ENCODE measurements at regions not wholly inside any gene's neighbourhood (a gene's known extent, or its start where the extent isn't known, plus 50 kb on each side); places are given as distances from the start of the nearest gene placed in this dataset.

DNA sequence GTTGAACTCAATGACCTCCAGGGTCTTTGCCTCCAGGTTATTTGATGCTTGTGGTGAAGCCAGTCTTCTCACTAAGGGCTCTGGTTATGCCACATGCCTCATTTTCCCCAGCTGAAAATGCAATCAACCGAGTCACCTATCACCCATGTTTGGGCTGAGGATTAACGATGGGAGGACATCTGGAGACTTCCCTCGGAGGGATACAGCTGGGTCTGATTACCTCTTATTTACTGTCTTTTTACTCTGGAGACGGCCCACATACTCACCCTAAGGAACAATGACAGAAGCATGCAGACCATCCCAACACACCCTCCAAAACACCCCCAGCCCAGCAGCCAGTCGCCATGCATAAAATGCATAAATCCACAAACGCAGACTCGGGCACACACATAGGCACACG lies 187.4 kb downstream of the OPA1 start:
- FAIRE-seq, result no peak
- dilution Hi-C loops (cut with MboI; ENCODE audit: extremely low pct_ligation_motif_present, low sequenced_read_pairs), result no loop called here

DNA sequence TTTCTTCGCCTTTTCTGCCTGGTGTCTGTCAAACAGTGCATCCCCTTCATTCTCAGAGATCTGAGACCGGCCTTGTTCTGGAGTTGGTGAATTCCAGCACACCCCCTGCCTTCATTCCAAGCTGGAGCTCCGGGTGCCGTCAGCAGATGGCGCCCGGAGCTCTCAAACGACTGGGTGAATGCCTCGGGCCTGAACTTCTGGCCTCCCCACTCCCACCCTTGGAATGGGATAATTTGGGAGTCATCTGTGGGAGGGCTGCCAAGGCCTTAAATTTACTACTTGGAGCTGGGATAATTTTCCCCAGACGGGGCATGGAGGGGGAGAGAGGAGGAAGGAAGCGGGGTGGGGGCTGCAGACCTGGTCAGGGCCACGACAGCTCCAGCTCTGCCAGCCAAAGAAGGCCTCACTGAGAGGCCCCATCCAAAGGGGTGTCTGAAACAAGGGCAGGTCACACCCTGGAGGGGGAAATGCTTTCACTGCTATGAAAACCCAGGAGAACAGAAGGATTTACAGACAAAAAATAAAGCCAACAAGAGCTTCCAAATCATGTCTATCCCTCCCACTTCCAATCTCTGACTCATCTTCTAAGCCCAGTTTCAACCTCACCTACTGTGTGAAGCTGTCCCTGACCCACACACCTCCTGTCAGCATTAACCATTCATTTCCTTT lies 187.9 kb downstream of the OPA1 start:
- FAIRE-seq, result peak; percentile 79
- H3K9me3 ChIP-seq (ENCODE audit: control insufficient read depth, low read depth, low read length), result no peaks in the 10 kb centered on the region

More for the DNA sequence above, 187.4 kb downstream of the OPA1 start:
- Histone ChIP-seq H2AFZ (ENCODE audit: control insufficient read depth, low read length) (no peak overlapping the region), H3K9me1 (ENCODE audit: control insufficient read depth, extremely low read depth, insufficient read depth, low read length) (no peaks in the 10 kb centered on the region), H3K4me3 (ENCODE audit: control insufficient read depth in 2 of 3, extremely low read depth in 1 of 3, insufficient read depth in 2 of 3, low read depth in 1 of 3, low read length in 3 of 3) (no peak overlapping the region), H3K9ac (ENCODE audit: control insufficient read depth, extremely low read depth, insufficient read depth, low read length) (peak overlapping the region; percentile 79), H3K27me3 (ENCODE audit: control insufficient read depth, extremely low read depth, insufficient read depth, low read length) (peaks cover 14% of the 10 kb centered on the region), H4K20me1 (ENCODE audit: control insufficient read depth, extremely low read depth, insufficient read depth, low read length) (no peaks in the 10 kb centered on the region), H3K79me2 (ENCODE audit: control insufficient read depth, insufficient read depth, low read length) (no peaks in the 10 kb centered on the region), H3K4me1 (ENCODE audit: control insufficient read depth, extremely low read depth, insufficient read depth, low read length) (peaks cover 40% of the 10 kb centered on the region), H3K9me3 (ENCODE audit: control insufficient read depth, low read depth, low read length) (no peaks in the 10 kb centered on the region), H3K36me3 (ENCODE audit: control insufficient read depth in 2 of 2, extremely low read depth in 1 of 2, insufficient read depth in 2 of 2, low read length in 2 of 2) (no peaks in the 10 kb centered on the region), H3K4me2 (ENCODE audit: control insufficient read depth, extremely low read depth, insufficient read depth, low read depth, low read length) (no peak overlapping the region), H3K27ac (ENCODE audit: control insufficient read depth, insufficient read depth, low read length) (no peak overlapping the region)
- DNase-seq (ENCODE audit: low read depth, low spot score), result no peak
- no peak for TF ChIP-seq EZH2 (IDR thresholded peaks at IDR 0.05; ENCODE audit: low read length)

More for the DNA sequence above, 187.9 kb downstream of the OPA1 start:
- H3K4me1 ChIP-seq (ENCODE audit: control insufficient read depth, extremely low read depth, insufficient read depth, low read length), result peaks cover 40% of the 10 kb centered on the region
- no peaks in the 10 kb centered on the region for H3K9me1 ChIP-seq (ENCODE audit: control insufficient read depth, extremely low read depth, insufficient read depth, low read length)
- no peaks in the 10 kb centered on the region for H4K20me1 ChIP-seq (ENCODE audit: control insufficient read depth, extremely low read depth, insufficient read depth, low read length)
- H3K9ac ChIP-seq (ENCODE audit: control insufficient read depth, extremely low read depth, insufficient read depth, low read length), result peak overlapping the region; percentile 79
- no peaks in the 10 kb centered on the region for H3K36me3 ChIP-seq (ENCODE audit: control insufficient read depth in 2 of 2, extremely low read depth in 1 of 2, insufficient read depth in 2 of 2, low read length in 2 of 2)
- dilution Hi-C loops (cut with MboI; ENCODE audit: extremely low pct_ligation_motif_present, low sequenced_read_pairs), result no loop called here
- TF ChIP-seq EZH2 (IDR thresholded peaks at IDR 0.05; ENCODE audit: low read length), result no peak
- TF ChIP-seq, protein P1, sequence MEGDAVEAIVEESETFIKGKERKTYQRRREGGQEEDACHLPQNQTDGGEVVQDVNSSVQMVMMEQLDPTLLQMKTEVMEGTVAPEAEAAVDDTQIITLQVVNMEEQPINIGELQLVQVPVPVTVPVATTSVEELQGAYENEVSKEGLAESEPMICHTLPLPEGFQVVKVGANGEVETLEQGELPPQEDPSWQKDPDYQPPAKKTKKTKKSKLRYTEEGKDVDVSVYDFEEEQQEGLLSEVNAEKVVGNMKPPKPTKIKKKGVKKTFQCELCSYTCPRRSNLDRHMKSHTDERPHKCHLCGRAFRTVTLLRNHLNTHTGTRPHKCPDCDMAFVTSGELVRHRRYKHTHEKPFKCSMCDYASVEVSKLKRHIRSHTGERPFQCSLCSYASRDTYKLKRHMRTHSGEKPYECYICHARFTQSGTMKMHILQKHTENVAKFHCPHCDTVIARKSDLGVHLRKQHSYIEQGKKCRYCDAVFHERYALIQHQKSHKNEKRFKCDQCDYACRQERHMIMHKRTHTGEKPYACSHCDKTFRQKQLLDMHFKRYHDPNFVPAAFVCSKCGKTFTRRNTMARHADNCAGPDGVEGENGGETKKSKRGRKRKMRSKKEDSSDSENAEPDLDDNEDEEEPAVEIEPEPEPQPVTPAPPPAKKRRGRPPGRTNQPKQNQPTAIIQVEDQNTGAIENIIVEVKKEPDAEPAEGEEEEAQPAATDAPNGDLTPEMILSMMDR (optimal IDR thresholded peaks at IDR 0.05 in 1 of 3, IDR thresholded peaks at IDR 0.05 in 1 of 3, conservative IDR thresholded peaks at IDR 0.05 in 1 of 3; ENCODE audit: extremely low read depth in 1 of 3, insufficient read depth in 2 of 3, low read length in 3 of 3), result peak; percentile 62 to 87 (median 86)
- no peak overlapping the region for H2AFZ ChIP-seq (ENCODE audit: control insufficient read depth, low read length)
- no peaks in the 10 kb centered on the region for H3K79me2 ChIP-seq (ENCODE audit: control insufficient read depth, insufficient read depth, low read length)
- H3K27me3 ChIP-seq (ENCODE audit: control insufficient read depth, extremely low read depth, insufficient read depth, low read length), result peaks cover 11% of the 10 kb centered on the region
- peak overlapping the region; percentile 95 for H3K27ac ChIP-seq (ENCODE audit: control insufficient read depth, insufficient read depth, low read length)
- H3K4me2 ChIP-seq (ENCODE audit: control insufficient read depth, extremely low read depth, insufficient read depth, low read depth, low read length), result peak overlapping the region; percentile 57
- H3K4me3 ChIP-seq (ENCODE audit: control insufficient read depth in 2 of 3, extremely low read depth in 1 of 3, insufficient read depth in 2 of 3, low read depth in 1 of 3, low read length in 3 of 3), result peak overlapping the region in 1 of 3 experiments; percentile 15
- DNase-seq (ENCODE audit: low read depth, low spot score), result peak; percentile 84

All from keratinocyte (primary cell).